ENCODE measurements at regions not wholly inside any gene's neighbourhood (a gene's known extent, or its start where the extent isn't known, plus 50 kb on each side); places are given as distances from the start of the nearest gene placed in this dataset.

DNA sequence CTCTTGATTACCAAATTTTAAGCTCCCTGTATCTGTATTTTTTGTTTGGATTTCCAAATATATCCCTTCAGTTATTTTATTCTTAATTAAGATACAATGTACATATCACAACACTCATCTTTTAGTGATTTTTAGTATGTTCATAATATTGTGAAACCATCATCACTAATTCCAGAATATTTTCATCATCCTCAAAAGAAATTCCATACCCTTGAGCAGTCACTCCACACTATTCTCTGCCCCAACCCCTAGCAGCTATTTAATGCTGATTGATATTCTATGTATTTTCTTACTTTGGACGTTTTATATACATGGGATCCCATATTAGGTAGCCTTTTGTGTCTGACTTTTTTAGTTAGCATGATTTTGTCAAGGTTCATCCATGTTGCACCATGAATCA is 127.4 kb upstream of the SLC8A1 start:
- H3K27ac ChIP-seq, result no peak overlapping the region
- no peaks in the 10 kb centered on the region for H3K27me3 ChIP-seq (replicated peaks in 1 of 7)
- H3K4me1 ChIP-seq, result no peaks in the 10 kb centered on the region
- intact Hi-C loops (cut with DNase I; ENCODE audit: low total_unique reads), result no loop called here
- peaks cover 0 to 7% (median 0%) of the 10 kb centered on the region in 8 donors for H3K9me3 ChIP-seq
- DNase-seq, result no peak
- WGBS, 5 donors, result 44 to 78% (median 65%) methylated on average over 1 of the region's 1 CpG
- no peak overlapping the region for H3K4me3 ChIP-seq
- no peaks in the 10 kb centered on the region for H3K36me3 ChIP-seq
- TF ChIP-seq POLR2AphosphoS5 (IDR thresholded peaks at IDR 0.05) (no peak), POLR2A (IDR thresholded peaks at IDR 0.05) (no peak)
- TF ChIP-seq, protein P1, sequence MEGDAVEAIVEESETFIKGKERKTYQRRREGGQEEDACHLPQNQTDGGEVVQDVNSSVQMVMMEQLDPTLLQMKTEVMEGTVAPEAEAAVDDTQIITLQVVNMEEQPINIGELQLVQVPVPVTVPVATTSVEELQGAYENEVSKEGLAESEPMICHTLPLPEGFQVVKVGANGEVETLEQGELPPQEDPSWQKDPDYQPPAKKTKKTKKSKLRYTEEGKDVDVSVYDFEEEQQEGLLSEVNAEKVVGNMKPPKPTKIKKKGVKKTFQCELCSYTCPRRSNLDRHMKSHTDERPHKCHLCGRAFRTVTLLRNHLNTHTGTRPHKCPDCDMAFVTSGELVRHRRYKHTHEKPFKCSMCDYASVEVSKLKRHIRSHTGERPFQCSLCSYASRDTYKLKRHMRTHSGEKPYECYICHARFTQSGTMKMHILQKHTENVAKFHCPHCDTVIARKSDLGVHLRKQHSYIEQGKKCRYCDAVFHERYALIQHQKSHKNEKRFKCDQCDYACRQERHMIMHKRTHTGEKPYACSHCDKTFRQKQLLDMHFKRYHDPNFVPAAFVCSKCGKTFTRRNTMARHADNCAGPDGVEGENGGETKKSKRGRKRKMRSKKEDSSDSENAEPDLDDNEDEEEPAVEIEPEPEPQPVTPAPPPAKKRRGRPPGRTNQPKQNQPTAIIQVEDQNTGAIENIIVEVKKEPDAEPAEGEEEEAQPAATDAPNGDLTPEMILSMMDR (IDR thresholded peaks at IDR 0.05 in 8 of 11, conservative IDR thresholded peaks at IDR 0.05 in 3 of 11), result no peak

DNA sequence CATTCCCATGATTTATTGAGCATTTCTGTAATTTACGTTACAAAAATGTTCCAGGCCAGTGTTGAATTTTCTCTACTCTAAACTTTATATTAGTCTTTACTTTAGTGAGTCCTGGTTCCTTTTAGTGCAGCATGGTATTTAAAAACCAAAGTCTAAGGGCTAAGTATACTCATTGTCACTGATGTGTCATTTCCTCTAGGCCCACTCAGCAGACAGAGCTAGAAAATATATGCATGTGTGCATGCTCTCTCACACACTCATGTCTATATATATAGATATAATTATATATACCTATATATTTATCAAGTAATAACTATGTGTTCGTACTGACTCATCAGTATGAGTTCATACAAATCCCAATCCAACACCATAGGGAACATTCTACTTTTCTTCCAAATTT is 132.5 kb upstream of the SLC8A1 start:
- Histone ChIP-seq H3K36me3 (no peaks in the 10 kb centered on the region), H3K4me3 (no peak overlapping the region), H3K27ac (no peak overlapping the region), H3K9me3 (peaks cover 0 to 7% (median 0%) of the 10 kb centered on the region in 8 donors), H3K27me3 (replicated peaks in 1 of 7) (no peaks in the 10 kb centered on the region), H3K4me1 (no peaks in the 10 kb centered on the region)
- intact Hi-C loops (cut with DNase I; ENCODE audit: low total_unique reads), result no loop called here
- no peak for DNase-seq
- WGBS, 5 donors, result 87 to 94% (median 92%) methylated on average over 2 of the region's 2 CpGs
- TF ChIP-seq, protein P1 (IDR thresholded peaks at IDR 0.05 in 8 of 11, conservative IDR thresholded peaks at IDR 0.05 in 3 of 11), result no peak

DNA sequence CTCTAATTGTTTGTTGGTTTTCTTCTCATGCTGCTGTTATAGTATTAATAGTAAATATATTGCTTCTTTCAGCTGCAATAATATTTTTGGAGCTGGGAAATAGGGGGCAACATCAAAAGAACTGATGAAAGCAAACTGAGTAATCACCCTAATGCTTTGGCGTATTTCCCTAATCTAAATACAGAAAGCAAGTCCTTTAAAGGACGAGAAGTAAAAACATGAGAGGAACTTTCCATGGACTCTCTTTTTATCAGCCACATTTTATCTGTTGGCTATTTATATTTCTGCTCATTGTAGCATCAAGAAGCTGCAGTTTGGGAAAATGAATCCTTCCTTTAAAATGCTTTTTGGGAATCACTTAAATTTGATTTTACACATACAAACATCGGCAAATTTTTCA is 139.9 kb upstream of the SLC8A1 start:
- no peaks in the 10 kb centered on the region for H3K36me3 ChIP-seq
- no peak for DNase-seq
- no peaks in the 10 kb centered on the region for H3K9me3 ChIP-seq
- 82 to 92% (median 90%) methylated on average over 3 of the region's 3 CpGs for WGBS, 5 donors
- no peak overlapping the region for H3K4me3 ChIP-seq
- H3K27ac ChIP-seq, result no peak overlapping the region
- no peaks in the 10 kb centered on the region for H3K4me1 ChIP-seq
- H3K27me3 ChIP-seq (replicated peaks in 1 of 7), result no peaks in the 10 kb centered on the region
- intact Hi-C loops (cut with DNase I; ENCODE audit: low total_unique reads), result no loop called here
- no peak for TF ChIP-seq POLR2AphosphoS5 (IDR thresholded peaks at IDR 0.05)

- TF ChIP-seq, protein P1 (IDR thresholded peaks at IDR 0.05 in 8 of 11, conservative IDR thresholded peaks at IDR 0.05 in 3 of 11), result no peak
- TF ChIP-seq POLR2AphosphoS5 (IDR thresholded peaks at IDR 0.05) (no peak), POLR2A (IDR thresholded peaks at IDR 0.05) (no peak)
- Histone ChIP-seq H3K4me1 (no peaks in the 10 kb centered on the region), H3K4me3 (no peak overlapping the region), H3K27me3 (replicated peaks in 1 of 7) (no peaks in the 10 kb centered on the region), H3K9me3 (no peaks in the 10 kb centered on the region), H3K27ac (no peak overlapping the region), H3K36me3 (no peaks in the 10 kb centered on the region)
- no peak for DNase-seq
- 66 to 81% (median 78%) methylated on average over 2 of the region's 2 CpGs for WGBS, 5 donors
- intact Hi-C loops (cut with DNase I; ENCODE audit: low total_unique reads), result no loop called here
Observed at GRCh38 chr2:40592218-40592617, 140.3 kb upstream of the SLC8A1 start.

GRCh38 chr2:40606862-40607261 is 155.0 kb upstream of the SLC8A1 start:
- Histone ChIP-seq H3K36me3 (no peaks in the 10 kb centered on the region), H3K27me3 (replicated peaks in 1 of 7) (no peaks in the 10 kb centered on the region), H3K27ac (no peak overlapping the region), H3K9me3 (peaks cover 0 to 10% (median 0%) of the 10 kb centered on the region in 8 donors), H3K4me3 (no peak overlapping the region), H3K4me1 (no peaks in the 10 kb centered on the region)
- intact Hi-C loops (cut with DNase I; ENCODE audit: low total_unique reads), result no loop called here
- DNase-seq, result no peak
- 81 to 93% (median 84%) methylated on average over 4 of the region's 4 CpGs for WGBS, 5 donors
- TF ChIP-seq, protein P1 (IDR thresholded peaks at IDR 0.05 in 8 of 11, conservative IDR thresholded peaks at IDR 0.05 in 3 of 11), result no peak
- TF ChIP-seq POLR2AphosphoS5 (IDR thresholded peaks at IDR 0.05) (no peak), POLR2A (IDR thresholded peaks at IDR 0.05) (no peak)
